ENCODE measurements at regions not wholly inside any gene's neighbourhood (a gene's known extent, or its start where the extent isn't known, plus 50 kb on each side); places are given as distances from the start of the nearest gene placed in this dataset.
"Not testable (repeated sequence)": the region's sequence is repeated elsewhere in the genome, so short reads cannot be mapped to it uniquely, and the experiment has no call there.

GRCh38 chr18:9022397-9023155, 79.9 kb upstream of the NDUFV2 start:
- H3K36me3 ChIP-seq: no peaks in the 10 kb centered on the region
- DNase-seq (no peak), ATAC-seq (peak; percentile 53)
- no peaks in the 10 kb centered on the region for H3K27me3 ChIP-seq
- H3K9me3 ChIP-seq: no peaks in the 10 kb centered on the region
- peaks cover 5% of the 10 kb centered on the region for H3K4me1 ChIP-seq
- no peak for TF ChIP-seq CTCF (IDR thresholded peaks at IDR 0.05)
- H3K4me3 ChIP-seq: no peak overlapping the region
- H3K27ac ChIP-seq: no peak overlapping the region
- intact Hi-C loops (cut with DNase I): no loop called here

GRCh38 chr18:9024031-9024646, 78.4 kb upstream of the NDUFV2 start:
- DNase-seq; H3K36me3 ChIP-seq; H3K4me1 ChIP-seq; ATAC-seq; intact Hi-C loops (cut with DNase I); H3K4me3 ChIP-seq; H3K9me3 ChIP-seq; H3K27me3 ChIP-seq; H3K27ac ChIP-seq: not testable (repeated sequence)

GRCh38 chr18:9025091-9025838, 77.2 kb upstream of the NDUFV2 start:
- TF ChIP-seq CTCF (IDR thresholded peaks at IDR 0.05): no peak
- intact Hi-C loops (cut with DNase I): no loop called here
- no peak for DNase-seq
- H3K27me3 ChIP-seq: no peaks in the 10 kb centered on the region
- no peak overlapping the region for H3K27ac ChIP-seq
- H3K9me3 ChIP-seq: no peaks in the 10 kb centered on the region
- H3K36me3 ChIP-seq: no peaks in the 10 kb centered on the region
- no peak overlapping the region for H3K4me3 ChIP-seq
- H3K4me1 ChIP-seq: no peaks in the 10 kb centered on the region
- no peak for ATAC-seq

DNA sequence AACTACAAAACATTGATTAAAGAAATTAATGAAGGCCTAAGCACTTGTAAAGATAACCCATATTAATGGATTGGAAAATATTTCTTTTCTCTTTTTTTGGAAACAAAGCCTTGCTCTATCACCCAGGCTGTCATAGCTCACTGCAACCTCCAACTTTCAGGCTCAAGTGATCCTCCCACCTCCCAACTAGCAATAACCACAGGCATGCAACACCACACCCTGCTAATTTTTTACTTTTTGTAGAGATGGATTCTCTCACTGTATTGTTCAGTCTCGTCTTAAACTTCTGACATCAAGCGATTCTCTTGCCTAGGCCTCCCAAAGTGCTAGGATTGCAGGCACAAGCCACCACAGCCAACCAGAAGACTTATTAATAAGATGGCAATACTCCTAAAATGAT, 73.4 kb upstream of the NDUFV2 start:
- Histone ChIP-seq H3K36me3 (no peaks in the 10 kb centered on the region), H3K27ac (no peak overlapping the region), H3K27me3 (no peaks in the 10 kb centered on the region), H3K4me1 (no peaks in the 10 kb centered on the region), H3K9me3 (no peaks in the 10 kb centered on the region), H3K4me3 (no peak overlapping the region)
- intact Hi-C loops (cut with DNase I): no loop called here
- no peak for DNase-seq
- no peak for ATAC-seq
- no peak for TF ChIP-seq CTCF (IDR thresholded peaks at IDR 0.05)

GRCh38 chr18:9032519-9032918, 70.0 kb upstream of the NDUFV2 start:
- ATAC-seq (no peak), DNase-seq (no peak)
- H3K4me3 ChIP-seq: no peak overlapping the region
- H3K36me3 ChIP-seq: no peaks in the 10 kb centered on the region
- TF ChIP-seq CTCF (IDR thresholded peaks at IDR 0.05): no peak
- H3K27me3 ChIP-seq: no peaks in the 10 kb centered on the region
- H3K9me3 ChIP-seq: no peaks in the 10 kb centered on the region
- H3K27ac ChIP-seq: no peak overlapping the region
- no peaks in the 10 kb centered on the region for H3K4me1 ChIP-seq
- intact Hi-C loops (cut with DNase I): no loop called here

- DNase-seq: no peak
- intact Hi-C loops (cut with DNase I): no loop called here
- no peak for TF ChIP-seq CTCF (IDR thresholded peaks at IDR 0.05)
Measured at GRCh38 chr18:9038277-9038871, 64.1 kb upstream of the NDUFV2 start.

More at GRCh38 chr18:9038277-9038871, 64.1 kb upstream of the NDUFV2 start:
- H3K4me1 ChIP-seq: no peaks in the 10 kb centered on the region
- H3K9me3 ChIP-seq: no peaks in the 10 kb centered on the region
- no peak overlapping the region for H3K27ac ChIP-seq
- no peaks in the 10 kb centered on the region for H3K36me3 ChIP-seq
- no peak overlapping the region for H3K4me3 ChIP-seq
- ATAC-seq: no peak
- H3K27me3 ChIP-seq: no peaks in the 10 kb centered on the region

Data from upper lobe of right lung (tissue), 1 donor.